Breast epithelium (tissue), 3 donors: ENCODE measurements at regions not wholly inside any gene's neighbourhood (a gene's known extent, or its start where the extent isn't known, plus 50 kb on each side); places are given as distances from the start of the nearest gene placed in this dataset.

Experiments
- CTCF ChIP-seq, 3 donors: fragments of 450-650 bp; IDR thresholded peaks; one replicate each; pipeline ENCODE4 v1.5.1; 2016 to 2017; ENCODE audit warnings: antibody characterized with exemption in 3 of 3, mild to moderate bottlenecking in 3 of 3, moderate library complexity in 3 of 3
- POLR2A ChIP-seq: fragments of 450-650 bp; IDR thresholded peaks from one replicate; pipeline ENCODE4 v1.6.1; 2016; ENCODE audit warnings: antibody characterized with exemption, mild to moderate bottlenecking, moderate library complexity

- TF ChIP-seq CTCF (IDR thresholded peaks at IDR 0.05) (no peak), POLR2A (no peak)
Measured at GRCh38 chr3:18049096-18049495, 306.7 kb upstream of the TBC1D5 start.
